BE2C (cell line): ENCODE measurements at regions not wholly inside any gene's neighbourhood (a gene's known extent, or its start where the extent isn't known, plus 50 kb on each side); places are given as distances from the start of the nearest gene placed in this dataset.
"Not testable (repeated sequence)": the region's sequence is repeated elsewhere in the genome, so short reads cannot be mapped to it uniquely, and the experiment has no call there.

Source experiments
- DNase-seq: peaks from one replicate; pipeline ENCODE4 v3.0.0-alpha.2; 2020
- H3K27me3 ChIP-seq: fragments of 250-450 bp; sonication (Bioruptor Pico); 2 replicates; pipeline ENCODE4 v1.5.1; 2020; ENCODE audit warnings: mild to moderate bottlenecking
- H3K36me3 ChIP-seq: fragments of 250-450 bp; sonication (Bioruptor Pico); 2 replicates; pipeline ENCODE4 v1.5.1; 2020; ENCODE audit warnings: mild to moderate bottlenecking
- H3K4me1 ChIP-seq: fragments of 250-450 bp; sonication (Bioruptor Pico); 2 replicates; pipeline ENCODE4 v1.5.1; 2020
- H3K4me3 ChIP-seq: 2 replicates; pipeline ENCODE4 v1.5.1; 2011; ENCODE audit warnings: low read depth, low read length
- H3K9me3 ChIP-seq: fragments of 250-450 bp; sonication (Bioruptor Pico); 2 replicates; pipeline ENCODE4 v1.5.1; 2020
- CTCF ChIP-seq: IDR thresholded peaks from 2 replicates; pipeline ENCODE4 v1.5.1; 2012; ENCODE audit warnings: mild to moderate bottlenecking, low read depth, low read length

- no peaks in the 10 kb centered on the region for H3K4me1 ChIP-seq
- no peaks in the 10 kb centered on the region for H3K27me3 ChIP-seq
- TF ChIP-seq CTCF = no peak
- no peak for DNase-seq
- no peaks in the 10 kb centered on the region for H3K36me3 ChIP-seq
- no peak overlapping the region for H3K4me3 ChIP-seq
- H3K9me3 ChIP-seq = no peaks in the 10 kb centered on the region
Observed at GRCh38 chr9:42378418-42378815, 195.0 kb downstream of the SPATA31A6 start.

GRCh38 chr9:42379602-42380001, 196.1 kb downstream of the SPATA31A6 start:
- H3K36me3 ChIP-seq, H3K9me3 ChIP-seq, DNase-seq, H3K27me3 ChIP-seq, H3K4me1 ChIP-seq, H3K4me3 ChIP-seq: not testable (repeated sequence)

DNA sequence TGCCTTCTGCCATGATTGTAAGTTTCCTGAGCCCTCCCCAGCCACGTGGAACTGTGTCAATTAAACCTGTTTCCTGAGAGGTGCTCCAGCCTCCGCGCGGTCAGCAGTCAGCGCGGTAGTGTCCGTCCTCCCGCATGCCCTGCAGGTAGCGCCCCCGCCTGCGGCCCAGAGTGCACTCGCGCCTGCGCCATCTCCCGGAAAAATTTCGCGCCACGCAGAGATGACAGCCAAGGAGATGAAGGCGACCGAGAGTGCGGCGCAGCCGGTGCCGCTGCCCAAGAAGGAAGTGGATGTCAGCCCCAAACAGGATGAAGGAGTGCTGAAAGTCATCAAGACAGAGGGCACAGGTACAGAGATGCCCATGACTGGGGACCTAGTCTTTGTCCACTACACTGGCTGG, 201.1 kb downstream of the SPATA31A6 start:
- not testable (repeated sequence) for H3K9me3 ChIP-seq, DNase-seq, H3K36me3 ChIP-seq, H3K4me3 ChIP-seq, H3K4me1 ChIP-seq, H3K27me3 ChIP-seq

DNA sequence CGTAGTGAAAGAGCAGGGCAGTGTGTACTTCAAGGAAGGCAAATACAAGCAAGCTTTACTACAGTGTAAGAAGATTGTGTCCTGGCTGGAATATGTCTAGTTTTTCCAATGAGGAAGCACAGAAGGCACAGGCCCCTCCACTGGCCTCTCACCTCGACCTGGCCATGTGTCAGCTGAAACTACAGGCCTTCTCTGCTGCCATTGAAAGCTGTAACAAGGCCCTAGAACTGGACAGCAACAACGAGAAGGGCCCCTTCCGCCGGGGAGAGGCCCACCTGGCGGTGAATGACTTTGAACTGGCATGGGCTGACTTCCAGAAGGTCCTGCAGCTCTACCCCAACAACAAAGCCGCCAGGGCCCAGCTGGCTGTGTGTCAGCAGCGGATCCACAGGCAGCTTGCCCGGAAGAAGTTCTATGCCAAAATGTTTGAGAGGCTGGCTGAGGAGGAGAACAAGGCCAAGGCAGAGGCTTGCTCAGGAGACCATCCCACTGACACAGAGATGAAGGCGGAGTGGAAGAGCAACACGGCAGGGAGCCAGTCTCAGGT, 202.2 kb downstream of the SPATA31A6 start:
- not testable (repeated sequence) for H3K36me3 ChIP-seq, H3K27me3 ChIP-seq, H3K4me1 ChIP-seq, H3K4me3 ChIP-seq, H3K9me3 ChIP-seq, DNase-seq

- DNase-seq = no peak
- TF ChIP-seq CTCF = no peak
- H3K9me3 ChIP-seq = no peaks in the 10 kb centered on the region
- H3K4me1 ChIP-seq = no peaks in the 10 kb centered on the region
- no peak overlapping the region for H3K4me3 ChIP-seq
- H3K27me3 ChIP-seq = no peaks in the 10 kb centered on the region
- H3K36me3 ChIP-seq = no peaks in the 10 kb centered on the region
Observed at GRCh38 chr9:42386477-42386876, 203.0 kb downstream of the SPATA31A6 start.

DNA sequence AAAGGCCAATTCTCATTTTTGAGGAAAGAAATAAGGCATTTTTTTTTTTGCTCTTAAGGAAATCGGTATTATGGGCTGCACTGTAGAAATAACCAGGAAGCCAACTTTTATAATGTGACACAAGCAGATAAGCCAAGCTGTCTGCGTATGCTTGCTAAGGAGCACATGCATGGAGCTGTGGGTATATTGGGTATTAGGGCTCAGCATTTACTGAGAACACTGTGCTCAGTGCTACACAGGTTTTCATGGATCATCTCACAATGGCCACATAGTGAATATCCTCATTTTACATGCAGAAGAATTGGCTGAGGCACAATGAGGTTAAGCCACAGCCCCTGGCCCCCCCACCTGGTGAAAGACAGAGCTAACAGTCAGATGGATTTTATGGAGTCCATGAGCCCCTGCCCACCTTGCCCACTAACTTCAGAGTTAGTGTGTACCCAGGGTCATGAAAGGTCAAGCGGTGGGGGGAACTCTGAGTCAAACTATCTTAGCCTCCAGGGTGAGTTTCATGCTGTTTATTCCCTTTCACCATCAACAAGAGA, 204.8 kb downstream of the SPATA31A6 start:
- no peak for DNase-seq
- Histone ChIP-seq H3K36me3 (no peaks in the 10 kb centered on the region), H3K4me3 (no peak overlapping the region), H3K27me3 (no peaks in the 10 kb centered on the region), H3K4me1 (no peaks in the 10 kb centered on the region), H3K9me3 (no peaks in the 10 kb centered on the region)
- TF ChIP-seq CTCF = no peak

DNA sequence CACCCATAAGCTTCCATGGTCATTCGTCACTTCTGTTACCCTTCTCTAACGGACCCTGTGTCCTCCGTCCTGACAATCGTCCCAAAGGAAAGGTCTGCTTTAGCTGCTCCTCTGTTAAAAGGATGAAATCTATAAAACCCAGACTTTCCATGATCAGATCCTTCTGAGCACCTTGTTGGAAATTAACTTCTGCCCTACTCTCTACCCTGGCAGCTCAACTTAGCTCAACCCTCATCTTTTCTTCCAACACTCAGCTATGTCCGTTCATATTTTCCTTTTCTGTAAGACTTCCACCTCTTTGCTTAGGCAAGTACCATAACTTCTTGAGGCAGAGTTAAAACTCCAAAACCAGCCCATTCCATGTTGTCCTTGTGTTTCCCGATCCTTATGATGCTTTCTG, 205.4 kb downstream of the SPATA31A6 start:
- no peak for DNase-seq
- TF ChIP-seq CTCF = no peak
- no peaks in the 10 kb centered on the region for H3K4me1 ChIP-seq
- H3K9me3 ChIP-seq = no peaks in the 10 kb centered on the region
- no peak overlapping the region for H3K4me3 ChIP-seq
- H3K27me3 ChIP-seq = no peaks in the 10 kb centered on the region
- H3K36me3 ChIP-seq = no peaks in the 10 kb centered on the region

GRCh38 chr9:42392773-42393455, 209.5 kb downstream of the SPATA31A6 start:
- H3K9me3 ChIP-seq, H3K4me3 ChIP-seq, H3K27me3 ChIP-seq, DNase-seq, H3K36me3 ChIP-seq, H3K4me1 ChIP-seq: not testable (repeated sequence)
